ENCODE measurements at regions not wholly inside any gene's neighbourhood (a gene's known extent, or its start where the extent isn't known, plus 50 kb on each side); places are given as distances from the start of the nearest gene placed in this dataset.

- WGBS, 2 donors: 74 to 83% methylated on average over 7 of the region's 7 CpGs
- no peaks in the 10 kb centered on the region for H3K36me3 ChIP-seq
- no peaks in the 10 kb centered on the region for H3K27me3 ChIP-seq
- peaks cover 0 to 1% of the 10 kb centered on the region in 2 donors for H3K4me1 ChIP-seq
- TF ChIP-seq, protein P1, sequence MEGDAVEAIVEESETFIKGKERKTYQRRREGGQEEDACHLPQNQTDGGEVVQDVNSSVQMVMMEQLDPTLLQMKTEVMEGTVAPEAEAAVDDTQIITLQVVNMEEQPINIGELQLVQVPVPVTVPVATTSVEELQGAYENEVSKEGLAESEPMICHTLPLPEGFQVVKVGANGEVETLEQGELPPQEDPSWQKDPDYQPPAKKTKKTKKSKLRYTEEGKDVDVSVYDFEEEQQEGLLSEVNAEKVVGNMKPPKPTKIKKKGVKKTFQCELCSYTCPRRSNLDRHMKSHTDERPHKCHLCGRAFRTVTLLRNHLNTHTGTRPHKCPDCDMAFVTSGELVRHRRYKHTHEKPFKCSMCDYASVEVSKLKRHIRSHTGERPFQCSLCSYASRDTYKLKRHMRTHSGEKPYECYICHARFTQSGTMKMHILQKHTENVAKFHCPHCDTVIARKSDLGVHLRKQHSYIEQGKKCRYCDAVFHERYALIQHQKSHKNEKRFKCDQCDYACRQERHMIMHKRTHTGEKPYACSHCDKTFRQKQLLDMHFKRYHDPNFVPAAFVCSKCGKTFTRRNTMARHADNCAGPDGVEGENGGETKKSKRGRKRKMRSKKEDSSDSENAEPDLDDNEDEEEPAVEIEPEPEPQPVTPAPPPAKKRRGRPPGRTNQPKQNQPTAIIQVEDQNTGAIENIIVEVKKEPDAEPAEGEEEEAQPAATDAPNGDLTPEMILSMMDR (IDR thresholded peaks at IDR 0.05): no peak
- TF ChIP-seq POLR2A (IDR thresholded peaks at IDR 0.05): no peak
- H3K4me3 ChIP-seq (replicated peaks in 1 of 3): no peak overlapping the region
- no peak overlapping the region for H3K27ac ChIP-seq
- no peak for DNase-seq
- H3K9me3 ChIP-seq: no peaks in the 10 kb centered on the region
- intact Hi-C loops (cut with DNase I): no loop called here
Observed at GRCh38 chr6:20038410-20039204, 173.7 kb downstream of the MBOAT1 start.

- Histone ChIP-seq H3K27me3 (no peaks in the 10 kb centered on the region), H3K4me1 (peaks cover 29 to 44% of the 10 kb centered on the region in 2 donors), H3K9me3 (no peaks in the 10 kb centered on the region), H3K36me3 (no peaks in the 10 kb centered on the region), H3K4me3 (replicated peaks in 1 of 3) (no peak overlapping the region), H3K27ac (peak overlapping the region; percentile 87 to 88 (median 87))
- WGBS, 2 donors: 37 to 39% methylated on average over 1 of the region's 1 CpG
- peak; percentile 40 to 43 for DNase-seq
- intact Hi-C loops (cut with DNase I): loop anchor here (10.0 kb wide), 1 partner anchor 170 kb away; no protein-coding TSS in a partner anchor
- TF ChIP-seq POLR2A (IDR thresholded peaks at IDR 0.05): peak in 1 of 2 donors; percentile 41
- TF ChIP-seq, protein P1 (IDR thresholded peaks at IDR 0.05): no peak
Observed at GRCh38 chr6:20044883-20045282, 167.4 kb downstream of the MBOAT1 start.
